WTC11 (cell line): ENCODE measurements at regions not wholly inside any gene's neighbourhood (a gene's known extent, or its start where the extent isn't known, plus 50 kb on each side); places are given as distances from the start of the nearest gene placed in this dataset.

Source experiments
- CREM ChIP-seq: sonication (generic); formaldehyde crosslinking; IDR thresholded peaks from 2 replicates; pipeline ENCODE4 v1.8.1; 2022; ENCODE audit warnings: mild to moderate bottlenecking, missing genetic modification reagents, moderate library complexity
- E2F4 ChIP-seq: sonication (generic); formaldehyde crosslinking; IDR thresholded peaks from 2 replicates; pipeline ENCODE4 v1.8.1; 2022; ENCODE audit warnings: low read depth, mild to moderate bottlenecking, moderate library complexity, missing genetic modification reagents, borderline replicate concordance
- KAT7 ChIP-seq: sonication (generic); formaldehyde crosslinking; IDR thresholded peaks from 2 replicates; pipeline ENCODE4 v1.8.1; 2023; ENCODE audit warnings: missing genetic modification reagents, mild to moderate bottlenecking, borderline replicate concordance
- NFE2L1 ChIP-seq: sonication (generic); formaldehyde crosslinking; IDR thresholded peaks from 2 replicates; pipeline ENCODE4 v1.8.1; 2023; ENCODE audit warnings: missing genetic modification reagents
- NR2C2 ChIP-seq: sonication (generic); formaldehyde crosslinking; IDR thresholded peaks from 2 replicates; pipeline ENCODE4 v1.8.0; 2022; ENCODE audit warnings: mild to moderate bottlenecking, missing genetic modification reagents
- PRRX2 ChIP-seq: fragments of 250-450 bp; sonication (Bioruptor Pico); IDR thresholded peaks from 2 replicates; pipeline ENCODE4 v1.8.0; 2021; ENCODE audit warnings: mild to moderate bottlenecking
- TCF7 ChIP-seq: sonication (generic); formaldehyde crosslinking; IDR thresholded peaks from 2 replicates; pipeline ENCODE4 v1.8.0; 2022; ENCODE audit warnings: mild to moderate bottlenecking, low read depth, missing genetic modification reagents, moderate library complexity
- TP53 ChIP-seq: sonication (generic); formaldehyde crosslinking; IDR thresholded peaks from 2 replicates; pipeline ENCODE4 v1.8.1; 2023; ENCODE audit warnings: mild to moderate bottlenecking, missing genetic modification reagents
- TF ChIP-seq, protein P1 (sequence below): fragments of 200-600 bp; IDR thresholded peaks from 2 replicates; pipeline ENCODE4 v1.8.0; 2022; ENCODE audit warnings: antibody characterized with exemption
- TF ChIP-seq, protein P2 (sequence below): fragments of 250-450 bp; sonication (Bioruptor Pico); IDR thresholded peaks from 2 replicates; pipeline ENCODE4 v1.9.0; 2021; ENCODE audit warnings: mild to moderate bottlenecking
- TF ChIP-seq, protein P3 (sequence below): sonication (generic); formaldehyde crosslinking; IDR thresholded peaks from 2 replicates; pipeline ENCODE4 v1.8.0; 2022; ENCODE audit warnings: mild to moderate bottlenecking, missing genetic modification reagents

DNA sequence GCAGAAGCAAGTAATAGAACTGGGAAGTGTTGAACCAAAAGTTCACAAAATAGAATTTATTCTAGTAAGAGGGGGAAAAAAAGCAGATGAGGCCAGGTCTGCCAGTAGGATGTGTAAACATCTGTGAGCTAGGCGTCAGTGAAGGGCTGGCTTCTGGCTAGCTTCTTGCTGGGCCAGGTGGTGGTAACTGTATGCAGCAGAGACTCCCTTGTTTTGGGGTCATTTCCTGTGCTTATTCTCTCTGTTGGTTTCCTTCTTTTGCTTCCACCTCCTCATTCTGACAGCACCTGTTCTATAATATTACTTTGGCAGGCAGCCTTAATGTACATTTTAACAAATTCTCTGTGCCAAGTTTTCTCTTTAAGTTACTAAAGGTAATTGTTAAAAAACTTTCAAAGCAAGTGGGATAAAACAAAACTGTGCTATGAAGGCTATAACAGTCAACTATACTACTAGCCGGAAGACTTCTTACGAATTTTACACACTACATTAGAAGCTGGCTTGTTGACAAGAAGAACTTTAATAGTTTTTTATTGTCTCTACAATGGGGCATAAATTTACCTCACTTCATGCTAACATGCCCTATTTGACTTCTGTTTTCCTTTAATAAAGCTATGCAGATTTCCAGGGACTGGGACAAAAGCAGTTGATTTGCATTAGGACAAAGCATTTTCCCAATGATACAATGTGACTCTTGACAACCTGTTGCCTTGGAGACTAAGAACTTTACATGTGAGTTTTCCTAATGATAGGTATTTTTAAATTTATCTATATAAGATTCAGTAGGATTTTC lies 318.8 kb upstream of the NAALADL2 start:
- TF ChIP-seq NR2C2 (CRISPR knock-in tag), result no peak
- TF ChIP-seq TP53, result no peak
- no peak for TF ChIP-seq NFE2L1 (CRISPR knock-in tag)
- no peak for TF ChIP-seq CREM (CRISPR knock-in tag)
- TF ChIP-seq, protein P1, sequence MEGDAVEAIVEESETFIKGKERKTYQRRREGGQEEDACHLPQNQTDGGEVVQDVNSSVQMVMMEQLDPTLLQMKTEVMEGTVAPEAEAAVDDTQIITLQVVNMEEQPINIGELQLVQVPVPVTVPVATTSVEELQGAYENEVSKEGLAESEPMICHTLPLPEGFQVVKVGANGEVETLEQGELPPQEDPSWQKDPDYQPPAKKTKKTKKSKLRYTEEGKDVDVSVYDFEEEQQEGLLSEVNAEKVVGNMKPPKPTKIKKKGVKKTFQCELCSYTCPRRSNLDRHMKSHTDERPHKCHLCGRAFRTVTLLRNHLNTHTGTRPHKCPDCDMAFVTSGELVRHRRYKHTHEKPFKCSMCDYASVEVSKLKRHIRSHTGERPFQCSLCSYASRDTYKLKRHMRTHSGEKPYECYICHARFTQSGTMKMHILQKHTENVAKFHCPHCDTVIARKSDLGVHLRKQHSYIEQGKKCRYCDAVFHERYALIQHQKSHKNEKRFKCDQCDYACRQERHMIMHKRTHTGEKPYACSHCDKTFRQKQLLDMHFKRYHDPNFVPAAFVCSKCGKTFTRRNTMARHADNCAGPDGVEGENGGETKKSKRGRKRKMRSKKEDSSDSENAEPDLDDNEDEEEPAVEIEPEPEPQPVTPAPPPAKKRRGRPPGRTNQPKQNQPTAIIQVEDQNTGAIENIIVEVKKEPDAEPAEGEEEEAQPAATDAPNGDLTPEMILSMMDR, result no peak
- TF ChIP-seq, protein P2, sequence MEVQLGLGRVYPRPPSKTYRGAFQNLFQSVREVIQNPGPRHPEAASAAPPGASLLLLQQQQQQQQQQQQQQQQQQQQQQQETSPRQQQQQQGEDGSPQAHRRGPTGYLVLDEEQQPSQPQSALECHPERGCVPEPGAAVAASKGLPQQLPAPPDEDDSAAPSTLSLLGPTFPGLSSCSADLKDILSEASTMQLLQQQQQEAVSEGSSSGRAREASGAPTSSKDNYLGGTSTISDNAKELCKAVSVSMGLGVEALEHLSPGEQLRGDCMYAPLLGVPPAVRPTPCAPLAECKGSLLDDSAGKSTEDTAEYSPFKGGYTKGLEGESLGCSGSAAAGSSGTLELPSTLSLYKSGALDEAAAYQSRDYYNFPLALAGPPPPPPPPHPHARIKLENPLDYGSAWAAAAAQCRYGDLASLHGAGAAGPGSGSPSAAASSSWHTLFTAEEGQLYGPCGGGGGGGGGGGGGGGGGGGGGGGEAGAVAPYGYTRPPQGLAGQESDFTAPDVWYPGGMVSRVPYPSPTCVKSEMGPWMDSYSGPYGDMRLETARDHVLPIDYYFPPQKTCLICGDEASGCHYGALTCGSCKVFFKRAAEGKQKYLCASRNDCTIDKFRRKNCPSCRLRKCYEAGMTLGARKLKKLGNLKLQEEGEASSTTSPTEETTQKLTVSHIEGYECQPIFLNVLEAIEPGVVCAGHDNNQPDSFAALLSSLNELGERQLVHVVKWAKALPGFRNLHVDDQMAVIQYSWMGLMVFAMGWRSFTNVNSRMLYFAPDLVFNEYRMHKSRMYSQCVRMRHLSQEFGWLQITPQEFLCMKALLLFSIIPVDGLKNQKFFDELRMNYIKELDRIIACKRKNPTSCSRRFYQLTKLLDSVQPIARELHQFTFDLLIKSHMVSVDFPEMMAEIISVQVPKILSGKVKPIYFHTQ (CRISPR knock-in tag), result no peak
- TF ChIP-seq KAT7, result no peak
- no peak for TF ChIP-seq TCF7 (CRISPR knock-in tag)
- no peak for TF ChIP-seq E2F4 (CRISPR knock-in tag)
- TF ChIP-seq, protein P3, sequence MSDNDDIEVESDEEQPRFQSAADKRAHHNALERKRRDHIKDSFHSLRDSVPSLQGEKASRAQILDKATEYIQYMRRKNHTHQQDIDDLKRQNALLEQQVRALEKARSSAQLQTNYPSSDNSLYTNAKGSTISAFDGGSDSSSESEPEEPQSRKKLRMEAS (CRISPR knock-in tag), result no peak
- 0 out of 2 replicates have a peak, but pooled peaks have one; percentile 72 for TF ChIP-seq PRRX2 (CRISPR knock-in tag)
